ENCODE measurements at regions not wholly inside any gene's neighbourhood (a gene's known extent, or its start where the extent isn't known, plus 50 kb on each side); places are given as distances from the start of the nearest gene placed in this dataset.
"Not testable (repeated sequence)": the region's sequence is repeated elsewhere in the genome, so short reads cannot be mapped to it uniquely, and the experiment has no call there.

- DNase-seq (ENCODE audit: low read depth, low spot score) = no peak
- no peak overlapping the region for H3K27ac ChIP-seq
- TF ChIP-seq POLR2AphosphoS5 (IDR thresholded peaks at IDR 0.05; ENCODE audit: borderline replicate concordance, low read depth, low read length) (no peak), FOXP2 (optimal IDR thresholded peaks at IDR 0.05; ENCODE audit: control extremely low read depth, extremely low read length, insufficient read depth) (no peak), EZH2 (IDR thresholded peaks at IDR 0.05) (no peak)
- H3K9me3 ChIP-seq (ENCODE audit: low read depth, low read length) = no peaks in the 10 kb centered on the region
- H3K36me3 ChIP-seq (ENCODE audit: insufficient read depth, low read length) = no peaks in the 10 kb centered on the region
- no peak overlapping the region for H3K9ac ChIP-seq (ENCODE audit: insufficient read length)
- no peak overlapping the region for H3K4me3 ChIP-seq
Observed at GRCh38 chr4:130736436-130737185, 1640.7 kb downstream of the C4orf33 start.

DNA sequence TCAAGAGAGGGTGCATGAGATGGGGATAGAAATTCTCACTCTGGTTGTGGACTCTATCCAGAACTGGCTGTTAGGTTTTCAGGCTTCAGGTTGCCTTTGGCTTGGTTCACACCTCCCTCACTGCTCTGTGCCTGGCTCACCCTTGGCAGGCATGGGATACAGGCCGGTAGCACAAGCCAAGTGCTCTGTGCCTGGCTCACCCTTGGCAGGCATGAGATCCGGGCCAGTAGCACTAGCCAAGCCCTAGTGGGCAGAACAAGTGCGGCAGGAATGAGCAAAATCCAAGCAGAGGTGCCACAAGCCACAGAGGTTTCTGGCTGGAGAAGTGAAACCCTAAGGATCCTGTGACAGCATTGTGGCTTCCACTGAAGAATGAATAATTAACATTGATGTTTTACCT is 1642.3 kb downstream of the C4orf33 start:
- no peak for TF ChIP-seq POLR2AphosphoS5 (IDR thresholded peaks at IDR 0.05; ENCODE audit: borderline replicate concordance, low read depth, low read length)
- TF ChIP-seq FOXP2 (optimal IDR thresholded peaks at IDR 0.05; ENCODE audit: control extremely low read depth, extremely low read length, insufficient read depth) = no peak
- no peak for TF ChIP-seq EZH2 (IDR thresholded peaks at IDR 0.05)
- Histone ChIP-seq H3K9ac (ENCODE audit: insufficient read length) (no peak overlapping the region), H3K27ac (no peak overlapping the region), H3K9me3 (ENCODE audit: low read depth, low read length) (no peaks in the 10 kb centered on the region), H3K36me3 (ENCODE audit: insufficient read depth, low read length) (no peaks in the 10 kb centered on the region), H3K4me3 (no peak overlapping the region)
- DNase-seq (ENCODE audit: low read depth, low spot score) = no peak

DNA sequence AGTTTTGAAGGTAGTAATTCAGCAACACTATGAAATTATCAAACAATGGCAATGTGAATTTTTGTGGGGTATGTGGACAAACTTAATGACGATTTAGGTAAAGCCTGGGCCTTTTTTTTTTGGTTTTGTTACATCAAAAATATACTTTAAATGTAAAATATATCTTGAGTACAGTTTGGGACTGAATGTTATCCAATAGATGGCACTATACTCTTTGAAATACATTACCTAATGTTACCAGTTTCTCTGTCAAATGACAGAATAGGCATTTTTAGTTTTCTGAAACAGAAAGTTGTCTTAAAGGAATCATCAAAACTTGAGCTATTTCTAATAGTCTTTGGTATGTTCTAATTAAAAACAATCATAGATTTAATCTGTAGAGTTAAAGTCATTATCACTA is 1651.9 kb downstream of the C4orf33 start:
- peak; percentile 3 for DNase-seq (ENCODE audit: low read depth, low spot score)
- H3K4me3 ChIP-seq = no peak overlapping the region
- TF ChIP-seq FOXP2 (optimal IDR thresholded peaks at IDR 0.05; ENCODE audit: control extremely low read depth, extremely low read length, insufficient read depth) = no peak
- TF ChIP-seq EZH2 (IDR thresholded peaks at IDR 0.05) = no peak
- TF ChIP-seq POLR2AphosphoS5 (IDR thresholded peaks at IDR 0.05; ENCODE audit: borderline replicate concordance, low read depth, low read length) = no peak
- H3K9me3 ChIP-seq (ENCODE audit: low read depth, low read length) = no peaks in the 10 kb centered on the region
- H3K27ac ChIP-seq = no peak overlapping the region
- no peak overlapping the region for H3K9ac ChIP-seq (ENCODE audit: insufficient read length)
- H3K36me3 ChIP-seq (ENCODE audit: insufficient read depth, low read length) = no peaks in the 10 kb centered on the region

GRCh38 chr4:130753926-130754325 is 1658.0 kb downstream of the C4orf33 start:
- TF ChIP-seq EZH2 (IDR thresholded peaks at IDR 0.05) (no peak), POLR2AphosphoS5 (IDR thresholded peaks at IDR 0.05; ENCODE audit: borderline replicate concordance, low read depth, low read length) (no peak), FOXP2 (optimal IDR thresholded peaks at IDR 0.05; ENCODE audit: control extremely low read depth, extremely low read length, insufficient read depth) (no peak)
- DNase-seq (ENCODE audit: low read depth, low spot score) = no peak
- no peaks in the 10 kb centered on the region for H3K36me3 ChIP-seq (ENCODE audit: insufficient read depth, low read length)

DNA sequence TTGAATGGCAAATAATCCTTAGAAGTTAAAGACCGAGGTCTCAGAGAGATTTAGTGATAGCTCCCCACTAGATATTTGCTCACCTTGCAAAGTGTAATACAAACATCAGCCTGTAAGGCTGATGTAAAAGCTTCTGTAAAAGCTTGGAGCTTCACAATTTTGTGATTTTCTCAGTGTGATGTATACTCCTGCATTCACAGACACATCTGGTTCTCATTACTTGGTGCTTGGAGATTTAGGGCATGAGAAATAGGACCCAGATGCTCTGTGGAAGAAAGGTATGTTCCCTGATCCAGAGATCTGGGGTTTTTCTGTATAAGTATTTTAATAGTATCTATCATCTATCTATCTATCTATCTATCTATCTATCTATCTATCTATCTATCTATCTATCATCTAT is 1664.3 kb downstream of the C4orf33 start:
- TF ChIP-seq EZH2 (IDR thresholded peaks at IDR 0.05) = no peak
- no peak for TF ChIP-seq FOXP2 (optimal IDR thresholded peaks at IDR 0.05; ENCODE audit: control extremely low read depth, extremely low read length, insufficient read depth)
- no peak for TF ChIP-seq POLR2AphosphoS5 (IDR thresholded peaks at IDR 0.05; ENCODE audit: borderline replicate concordance, low read depth, low read length)

More at GRCh38 chr4:130753926-130754325, 1658.0 kb downstream of the C4orf33 start:
- no peak overlapping the region for H3K4me3 ChIP-seq
- H3K27ac ChIP-seq = no peak overlapping the region
- no peak overlapping the region for H3K9ac ChIP-seq (ENCODE audit: insufficient read length)
- no peaks in the 10 kb centered on the region for H3K9me3 ChIP-seq (ENCODE audit: low read depth, low read length)

DNA sequence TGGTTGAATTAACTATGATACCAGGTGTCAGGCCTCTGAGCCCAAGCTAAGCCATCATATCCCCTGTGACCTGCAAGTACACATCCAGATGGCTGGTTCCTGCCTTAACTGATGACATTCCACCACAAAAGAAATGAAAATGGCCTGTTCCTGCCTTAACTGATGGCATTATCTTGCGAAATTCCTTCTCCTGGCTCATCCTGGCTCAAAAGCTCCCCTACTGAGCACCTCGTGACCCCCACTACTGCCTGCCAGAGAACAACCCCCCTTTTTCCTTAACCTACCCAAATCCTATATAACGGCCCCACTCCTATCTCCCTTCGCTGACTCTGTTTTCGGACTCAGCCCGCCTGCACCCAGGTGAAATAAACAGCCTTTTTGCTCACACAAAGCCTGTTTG is 1671.4 kb downstream of the C4orf33 start:
- not testable (repeated sequence) for H3K9me3 ChIP-seq (ENCODE audit: low read depth, low read length); H3K36me3 ChIP-seq (ENCODE audit: insufficient read depth, low read length); H3K27ac ChIP-seq; H3K9ac ChIP-seq (ENCODE audit: insufficient read length); H3K4me3 ChIP-seq; DNase-seq (ENCODE audit: low read depth, low spot score)

More for the DNA sequence above, 1664.3 kb downstream of the C4orf33 start:
- Histone ChIP-seq H3K9me3 (ENCODE audit: low read depth, low read length) (no peaks in the 10 kb centered on the region), H3K36me3 (ENCODE audit: insufficient read depth, low read length) (no peaks in the 10 kb centered on the region), H3K27ac (no peak overlapping the region), H3K9ac (ENCODE audit: insufficient read length) (no peak overlapping the region), H3K4me3 (no peak overlapping the region)
- DNase-seq (ENCODE audit: low read depth, low spot score) = peak; percentile 53

DNA sequence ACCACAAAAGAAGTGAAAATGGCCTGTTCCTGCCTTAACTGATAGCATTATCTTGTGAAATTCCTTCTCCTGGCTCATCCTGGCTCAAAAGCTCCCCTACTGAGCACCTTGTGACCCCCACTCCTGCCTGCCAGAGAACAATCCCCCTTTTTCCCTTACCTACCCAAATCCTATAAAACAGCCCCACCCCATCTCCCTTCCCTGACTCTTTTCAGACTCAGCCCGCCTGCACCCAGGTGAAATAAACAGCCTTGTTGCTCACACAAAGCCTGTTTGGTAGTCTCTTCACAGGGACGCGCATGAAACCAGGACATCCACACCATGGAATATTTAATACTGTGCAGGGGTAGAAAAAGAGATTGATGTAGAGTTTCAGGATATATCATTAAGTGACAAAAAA is 1677.0 kb downstream of the C4orf33 start:
- H3K4me3 ChIP-seq; H3K9ac ChIP-seq (ENCODE audit: insufficient read length); DNase-seq (ENCODE audit: low read depth, low spot score); H3K9me3 ChIP-seq (ENCODE audit: low read depth, low read length); H3K27ac ChIP-seq; H3K36me3 ChIP-seq (ENCODE audit: insufficient read depth, low read length): not testable (repeated sequence)

DNA sequence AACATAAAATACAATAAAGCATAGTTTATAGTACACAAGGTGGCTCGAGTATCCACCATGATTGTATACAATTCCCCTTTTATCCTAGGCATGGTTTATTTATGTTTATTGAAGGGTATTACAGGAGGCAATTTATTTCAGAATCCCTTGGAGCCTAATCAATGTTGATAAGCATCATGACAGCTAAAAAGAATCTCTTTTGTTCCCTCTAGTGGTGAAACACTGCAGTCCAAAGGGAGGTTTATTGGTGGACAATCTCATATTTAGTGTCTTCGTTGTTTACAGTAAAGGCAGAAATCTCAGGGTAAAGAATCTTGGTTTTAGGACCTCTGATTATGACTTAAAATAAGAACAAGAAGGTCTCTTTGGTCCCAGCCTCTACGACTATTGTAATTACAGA is 1712.5 kb downstream of the C4orf33 start:
- peak overlapping the region; percentile 48; the same call in 1 of the 2 replicates for H3K27ac ChIP-seq
- no peak overlapping the region for H3K9ac ChIP-seq (ENCODE audit: insufficient read length)
- H3K4me3 ChIP-seq = no peak overlapping the region
- H3K9me3 ChIP-seq (ENCODE audit: low read depth, low read length) = no peaks in the 10 kb centered on the region
- no peak for DNase-seq (ENCODE audit: low read depth, low spot score)
- no peaks in the 10 kb centered on the region for H3K36me3 ChIP-seq (ENCODE audit: insufficient read depth, low read length)
- TF ChIP-seq EZH2 (IDR thresholded peaks at IDR 0.05) (no peak), POLR2AphosphoS5 (IDR thresholded peaks at IDR 0.05; ENCODE audit: borderline replicate concordance, low read depth, low read length) (no peak), FOXP2 (optimal IDR thresholded peaks at IDR 0.05; ENCODE audit: control extremely low read depth, extremely low read length, insufficient read depth) (no peak)

DNA sequence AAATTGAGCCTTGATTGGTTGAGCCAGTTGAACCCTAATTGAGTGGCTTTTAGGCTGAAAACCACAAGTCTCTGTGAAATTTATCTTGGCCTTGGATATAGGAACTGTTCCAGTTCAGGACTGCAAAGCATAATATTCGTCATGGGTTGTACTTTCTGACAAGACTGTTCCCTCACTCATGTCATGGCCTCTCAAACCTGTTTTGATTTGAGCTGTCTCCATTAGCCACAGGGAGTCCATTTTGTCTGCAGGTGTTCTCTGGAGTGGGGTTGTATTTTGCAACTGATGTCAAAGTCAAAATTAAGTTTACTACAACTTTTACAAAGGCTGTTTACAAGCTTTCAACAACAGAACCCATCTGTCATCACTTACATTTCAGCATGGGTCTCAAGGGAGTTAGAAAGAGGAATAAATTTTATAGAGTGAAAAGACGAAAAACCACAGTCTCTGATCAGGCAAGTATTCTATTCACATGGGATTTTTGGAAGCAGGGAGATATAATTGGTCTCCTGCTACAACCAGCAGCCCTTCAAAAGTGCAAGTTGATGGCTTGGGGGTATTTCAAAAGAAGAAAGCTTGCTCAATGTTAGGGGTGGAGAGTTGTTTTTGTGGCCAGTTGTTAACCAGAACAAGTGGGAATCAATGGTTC is 1716.3 kb downstream of the C4orf33 start:
- H3K27ac ChIP-seq = peak overlapping the region; percentile 62; the same call in 1 of the 2 replicates
- H3K9me3 ChIP-seq (ENCODE audit: low read depth, low read length) = no peaks in the 10 kb centered on the region
- DNase-seq (ENCODE audit: low read depth, low spot score) = peak; percentile 86
- peak overlapping the region; percentile 37 for H3K4me3 ChIP-seq
- H3K9ac ChIP-seq (ENCODE audit: insufficient read length) = no peak overlapping the region
- TF ChIP-seq POLR2AphosphoS5 (IDR thresholded peaks at IDR 0.05; ENCODE audit: borderline replicate concordance, low read depth, low read length) = peak; percentile 60; the same call in 1 of the 2 replicates
- peak; percentile 99 for TF ChIP-seq FOXP2 (optimal IDR thresholded peaks at IDR 0.05; ENCODE audit: control extremely low read depth, extremely low read length, insufficient read depth)
- TF ChIP-seq EZH2 (IDR thresholded peaks at IDR 0.05) = no peak
- H3K36me3 ChIP-seq (ENCODE audit: insufficient read depth, low read length) = no peaks in the 10 kb centered on the region

Measured in SK-N-MC (cell line).